Lower lobe of right lung (tissue), 2 donors: ENCODE measurements at regions not wholly inside any gene's neighbourhood (a gene's known extent, or its start where the extent isn't known, plus 50 kb on each side); places are given as distances from the start of the nearest gene placed in this dataset.

Source experiments
- ATAC-seq, 2 donors: fragments of 200-7000 bp; cut with Tn5 transposase; one replicate each; pipeline ENCODE4 v1.9.1; 2020 to 2022; ENCODE audit warnings: mild to moderate bottlenecking in 2 of 2, moderate library complexity in 2 of 2
- DNase-seq: peaks from one replicate; pipeline ENCODE4 v3.0.0-alpha.2; 2020
- H3K27ac ChIP-seq: fragments of 200-600 bp; one replicate; pipeline ENCODE4 v1.8.0; 2022
- H3K27me3 ChIP-seq: fragments of 200-600 bp; one replicate; pipeline ENCODE4 v1.8.0; 2022; ENCODE audit warnings: low read depth
- H3K36me3 ChIP-seq: fragments of 200-600 bp; one replicate; pipeline ENCODE4 v1.8.0; 2022; ENCODE audit warnings: mild to moderate bottlenecking
- H3K4me1 ChIP-seq: fragments of 200-600 bp; one replicate; pipeline ENCODE4 v1.8.0; 2022
- H3K4me3 ChIP-seq: fragments of 200-600 bp; one replicate; pipeline ENCODE4 v1.8.0; 2022; ENCODE audit warnings: mild to moderate bottlenecking
- H3K9me3 ChIP-seq: fragments of 200-600 bp; one replicate; pipeline ENCODE4 v1.8.0; 2022
- CTCF ChIP-seq: fragments of 200-600 bp; IDR thresholded peaks from one replicate; pipeline ENCODE4 v1.8.0; 2022; ENCODE audit warnings: antibody characterized with exemption, mild to moderate bottlenecking
- intact Hi-C: fragments of 100-400 bp; cut with DNase I; formaldehyde crosslinking; loops from one replicate; pipeline ENCODE4 v1.11.0; 2022
- donor health status: DM: no; HTN: yes; CAD: no; lungs with severe emphysema.

- ATAC-seq (no peak), DNase-seq (no peak)
- intact Hi-C loops = no loop called here
Observed at GRCh38 chr6:168182366-168182765, 103.4 kb upstream of the FRMD1 start.

DNA sequence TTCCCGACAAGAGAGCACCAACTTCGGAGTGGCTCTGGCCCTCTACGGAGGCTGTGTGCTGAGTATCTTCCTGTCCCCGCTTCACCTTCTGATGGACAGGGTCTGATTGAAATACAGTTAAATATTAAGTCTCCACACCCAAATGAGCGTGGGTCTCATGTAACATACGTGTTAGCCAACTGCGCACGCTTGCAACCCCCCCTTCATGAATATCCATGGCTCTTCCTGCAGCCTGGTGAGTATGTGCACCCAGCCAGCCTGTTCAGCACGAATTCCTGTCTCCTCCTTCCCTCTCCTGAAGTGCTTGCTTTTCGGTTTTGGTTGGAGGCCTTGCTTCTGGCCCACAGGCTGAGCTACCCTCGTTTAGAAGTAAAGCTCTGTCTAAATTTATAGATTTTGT, 102.9 kb upstream of the FRMD1 start:
- no peak overlapping the region for H3K27ac ChIP-seq
- no peaks in the 10 kb centered on the region for H3K4me1 ChIP-seq
- TF ChIP-seq CTCF = no peak
- no peaks in the 10 kb centered on the region for H3K9me3 ChIP-seq
- intact Hi-C loops = no loop called here
- no peaks in the 10 kb centered on the region for H3K36me3 ChIP-seq
- DNase-seq (peak; percentile 43), ATAC-seq (peak in 1 of 2 donors; percentile 23)
- H3K27me3 ChIP-seq = no peaks in the 10 kb centered on the region
- H3K4me3 ChIP-seq = no peak overlapping the region

More at GRCh38 chr6:168182366-168182765, 103.4 kb upstream of the FRMD1 start:
- no peaks in the 10 kb centered on the region for H3K9me3 ChIP-seq
- H3K4me3 ChIP-seq = no peak overlapping the region
- no peaks in the 10 kb centered on the region for H3K36me3 ChIP-seq
- H3K27ac ChIP-seq = no peak overlapping the region
- no peaks in the 10 kb centered on the region for H3K27me3 ChIP-seq
- H3K4me1 ChIP-seq = no peaks in the 10 kb centered on the region
- no peak for TF ChIP-seq CTCF

GRCh38 chr6:168181316-168181715, 102.3 kb upstream of the FRMD1 start:
- ATAC-seq = no peak
- Histone ChIP-seq H3K27me3 (no peaks in the 10 kb centered on the region), H3K9me3 (no peaks in the 10 kb centered on the region), H3K27ac (no peak overlapping the region), H3K4me3 (no peak overlapping the region), H3K36me3 (no peaks in the 10 kb centered on the region), H3K4me1 (no peaks in the 10 kb centered on the region)
- no peak for TF ChIP-seq CTCF
- DNase-seq = no peak
- intact Hi-C loops = no loop called here

DNA sequence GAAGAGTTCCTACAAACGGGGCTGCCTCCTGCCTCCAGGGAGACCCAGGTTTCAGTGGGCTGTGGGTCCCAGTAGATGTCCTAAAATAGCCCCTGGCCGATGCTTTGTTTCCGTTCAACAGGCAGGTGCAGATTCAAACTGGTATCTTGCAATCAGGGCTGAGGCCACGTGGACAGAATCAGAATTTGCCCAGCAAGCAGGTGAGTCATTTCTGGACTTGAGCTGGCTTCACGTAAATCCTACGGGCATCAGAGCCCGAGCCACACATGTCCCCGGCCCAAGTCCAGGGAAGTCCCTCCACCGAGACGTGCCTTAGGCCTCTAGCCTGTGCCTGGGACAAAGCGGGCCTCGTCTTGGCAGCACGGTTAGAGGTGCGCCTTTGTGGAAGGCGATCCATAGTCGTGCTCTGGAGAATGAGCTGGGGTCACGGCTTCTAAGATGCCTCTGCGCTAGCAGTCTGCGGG, 101.6 kb upstream of the FRMD1 start:
- TF ChIP-seq CTCF = no peak
- intact Hi-C loops = no loop called here
- Histone ChIP-seq H3K27ac (no peak overlapping the region), H3K4me1 (no peaks in the 10 kb centered on the region), H3K4me3 (no peak overlapping the region), H3K27me3 (no peaks in the 10 kb centered on the region), H3K9me3 (no peaks in the 10 kb centered on the region), H3K36me3 (no peaks in the 10 kb centered on the region)
- ATAC-seq (no peak), DNase-seq (peak; percentile 24)

DNA sequence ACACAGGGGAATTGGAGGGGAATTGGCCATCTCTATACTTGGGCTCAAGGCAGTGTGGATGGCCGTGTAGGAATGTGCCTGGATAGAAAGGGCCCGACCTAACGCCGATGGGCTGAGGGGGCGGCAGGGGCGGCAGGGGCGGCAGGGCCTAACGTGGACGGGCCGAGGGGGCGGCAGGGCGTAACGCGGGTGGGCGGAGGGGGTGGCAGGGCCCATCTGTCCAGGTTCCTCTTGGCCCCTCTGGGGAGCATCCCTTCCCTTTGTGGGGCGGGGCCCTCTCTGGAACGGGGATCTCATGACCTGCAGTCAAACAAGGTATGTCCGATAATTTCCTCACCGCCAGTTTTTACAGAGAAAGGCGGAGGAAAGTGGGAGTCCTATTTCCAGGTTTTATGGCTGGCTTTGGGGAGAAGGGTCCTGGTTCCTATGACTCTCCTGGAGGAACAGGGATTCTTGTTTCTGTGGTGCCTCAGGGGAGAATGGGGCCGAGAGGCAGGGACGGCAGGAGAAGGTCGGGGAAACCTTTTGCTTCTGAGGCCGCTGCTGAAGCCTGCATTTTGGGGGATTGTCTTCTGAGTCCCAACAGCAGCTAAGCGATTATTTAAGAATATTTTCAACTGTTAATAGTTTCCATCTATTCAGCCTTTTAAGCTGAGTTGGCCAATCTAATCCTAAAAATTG, 100.8 kb upstream of the FRMD1 start:
- DNase-seq (no peak), ATAC-seq (no peak)
- TF ChIP-seq CTCF = no peak
- Histone ChIP-seq H3K4me3 (no peak overlapping the region), H3K36me3 (no peaks in the 10 kb centered on the region), H3K4me1 (no peaks in the 10 kb centered on the region), H3K9me3 (no peaks in the 10 kb centered on the region), H3K27ac (no peak overlapping the region), H3K27me3 (no peaks in the 10 kb centered on the region)
- intact Hi-C loops = no loop called here
